ENCODE measurements at regions not wholly inside any gene's neighbourhood (a gene's known extent, or its start where the extent isn't known, plus 50 kb on each side); places are given as distances from the start of the nearest gene placed in this dataset.

GRCh38 chr6:91691449-91691848 is 1104.6 kb upstream of the MAP3K7 start:
- no peak for TF ChIP-seq POLR2A (IDR thresholded peaks at IDR 0.05)
- TF ChIP-seq, protein P1, sequence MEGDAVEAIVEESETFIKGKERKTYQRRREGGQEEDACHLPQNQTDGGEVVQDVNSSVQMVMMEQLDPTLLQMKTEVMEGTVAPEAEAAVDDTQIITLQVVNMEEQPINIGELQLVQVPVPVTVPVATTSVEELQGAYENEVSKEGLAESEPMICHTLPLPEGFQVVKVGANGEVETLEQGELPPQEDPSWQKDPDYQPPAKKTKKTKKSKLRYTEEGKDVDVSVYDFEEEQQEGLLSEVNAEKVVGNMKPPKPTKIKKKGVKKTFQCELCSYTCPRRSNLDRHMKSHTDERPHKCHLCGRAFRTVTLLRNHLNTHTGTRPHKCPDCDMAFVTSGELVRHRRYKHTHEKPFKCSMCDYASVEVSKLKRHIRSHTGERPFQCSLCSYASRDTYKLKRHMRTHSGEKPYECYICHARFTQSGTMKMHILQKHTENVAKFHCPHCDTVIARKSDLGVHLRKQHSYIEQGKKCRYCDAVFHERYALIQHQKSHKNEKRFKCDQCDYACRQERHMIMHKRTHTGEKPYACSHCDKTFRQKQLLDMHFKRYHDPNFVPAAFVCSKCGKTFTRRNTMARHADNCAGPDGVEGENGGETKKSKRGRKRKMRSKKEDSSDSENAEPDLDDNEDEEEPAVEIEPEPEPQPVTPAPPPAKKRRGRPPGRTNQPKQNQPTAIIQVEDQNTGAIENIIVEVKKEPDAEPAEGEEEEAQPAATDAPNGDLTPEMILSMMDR (IDR thresholded peaks at IDR 0.05) = no peak
